Transverse colon (tissue), 3 donors: ENCODE measurements at regions not wholly inside any gene's neighbourhood (a gene's known extent, or its start where the extent isn't known, plus 50 kb on each side); places are given as distances from the start of the nearest gene placed in this dataset.

Experiments used
- CTCF ChIP-seq, 5 experiments: fragments of 200-600 bp in 3 of 5; fragments of 450-650 bp in 2 of 5; sonication (generic) in 3 of 5; IDR thresholded peaks; 1 replicate in 2 of 5; 2 replicates in 3 of 5; pipeline ENCODE4 v1.5.1; 2016 to 2017; ENCODE audit warnings: antibody characterized with exemption in 5 of 5, inconsistent platforms in 3 of 5, mild to moderate bottlenecking in 2 of 5, moderate library complexity in 1 of 5
- EP300 ChIP-seq: sonication (generic); formaldehyde crosslinking; IDR thresholded peaks from one replicate; pipeline ENCODE4 v1.6.1; 2017; ENCODE audit warnings: antibody characterized with exemption, low read depth
- POLR2A ChIP-seq: fragments of 450-650 bp; IDR thresholded peaks from one replicate; pipeline ENCODE4 v1.6.1; 2016; ENCODE audit warnings: antibody characterized with exemption, mild to moderate bottlenecking, moderate library complexity

GRCh38 chr10:24120646-24121045 is 88.3 kb upstream of the KIAA1217 start:
- TF ChIP-seq CTCF (IDR thresholded peaks at IDR 0.05) = no peak
- TF ChIP-seq POLR2A = no peak
- TF ChIP-seq EP300 = no peak
